Retinal pigment epithelial cell (primary cell): ENCODE measurements at regions not wholly inside any gene's neighbourhood (a gene's known extent, or its start where the extent isn't known, plus 50 kb on each side); places are given as distances from the start of the nearest gene placed in this dataset.

ENCODE experiments used
- DNase-seq: peaks from one replicate; pipeline ENCODE4 v3.0.0-alpha.2; 2010; ENCODE audit warnings: low read depth
- H3K4me3 ChIP-seq: 2 replicates; pipeline ENCODE4 v1.5.1; 2011; ENCODE audit warnings: mild to moderate bottlenecking, low read length, control low read depth, moderate library complexity
- CTCF ChIP-seq: conservative IDR thresholded peaks from 2 replicates; pipeline ENCODE4 v1.5.1; 2011; ENCODE audit warnings: low read depth, low read length, control low read depth, inconsistent platforms

GRCh38 chr14:89586258-89587135 is 169.5 kb upstream of the FOXN3 start:
- no peak for DNase-seq
- H3K4me3 ChIP-seq: no peak overlapping the region
- TF ChIP-seq CTCF: no peak

- no peak overlapping the region for H3K4me3 ChIP-seq
- TF ChIP-seq CTCF: no peak
- DNase-seq: no peak
These were observed 161.1 kb upstream of the FOXN3 start for GRCh38 chr14:89578156-89578555.

- no peak for TF ChIP-seq CTCF
- H3K4me3 ChIP-seq: no peak overlapping the region
These were observed 159.9 kb upstream of the FOXN3 start for GRCh38 chr14:89576960-89577359.

GRCh38 chr14:89576145-89576927 is 159.3 kb upstream of the FOXN3 start:
- TF ChIP-seq CTCF: no peak
- no peak for DNase-seq
- no peak overlapping the region for H3K4me3 ChIP-seq

More at GRCh38 chr14:89576960-89577359, 159.9 kb upstream of the FOXN3 start:
- no peak for DNase-seq

GRCh38 chr14:89575386-89576061 is 158.5 kb upstream of the FOXN3 start:
- no peak overlapping the region for H3K4me3 ChIP-seq
- TF ChIP-seq CTCF: no peak
- no peak for DNase-seq

GRCh38 chr14:89574420-89574819 is 157.4 kb upstream of the FOXN3 start:
- no peak for TF ChIP-seq CTCF
- no peak for DNase-seq
- no peak overlapping the region for H3K4me3 ChIP-seq
